ENCODE measurements at regions not wholly inside any gene's neighbourhood (a gene's known extent, or its start where the extent isn't known, plus 50 kb on each side); places are given as distances from the start of the nearest gene placed in this dataset.

DNA sequence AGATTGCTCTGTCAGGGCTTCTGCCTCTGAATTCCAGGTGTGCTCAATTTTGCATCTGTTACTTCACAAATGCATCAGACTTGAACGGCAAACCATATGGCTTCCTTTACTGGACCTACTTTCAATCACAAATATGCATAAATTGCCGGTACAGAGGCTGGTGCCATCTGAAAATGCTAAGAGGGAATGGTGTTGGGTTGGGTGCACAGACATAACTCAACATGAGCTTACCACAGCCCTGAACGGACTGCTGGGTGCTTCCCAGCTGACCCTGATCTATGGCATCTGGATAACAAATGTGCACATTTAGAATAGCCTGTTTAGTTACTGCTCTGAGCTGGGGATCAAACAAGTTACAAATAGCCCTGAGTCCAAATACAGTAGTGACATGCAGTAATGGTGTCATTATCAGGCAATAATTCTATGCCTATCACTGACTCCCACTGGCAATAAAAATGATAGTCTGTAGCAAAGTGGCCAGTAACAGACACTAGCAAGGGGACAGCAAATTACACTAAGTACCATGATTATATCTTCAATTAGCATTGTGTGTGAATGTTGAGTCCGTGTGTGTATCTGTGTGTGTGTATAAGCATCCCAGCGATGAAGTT lies 927.3 kb downstream of the DIAPH3 start:
- TF ChIP-seq, protein P1, sequence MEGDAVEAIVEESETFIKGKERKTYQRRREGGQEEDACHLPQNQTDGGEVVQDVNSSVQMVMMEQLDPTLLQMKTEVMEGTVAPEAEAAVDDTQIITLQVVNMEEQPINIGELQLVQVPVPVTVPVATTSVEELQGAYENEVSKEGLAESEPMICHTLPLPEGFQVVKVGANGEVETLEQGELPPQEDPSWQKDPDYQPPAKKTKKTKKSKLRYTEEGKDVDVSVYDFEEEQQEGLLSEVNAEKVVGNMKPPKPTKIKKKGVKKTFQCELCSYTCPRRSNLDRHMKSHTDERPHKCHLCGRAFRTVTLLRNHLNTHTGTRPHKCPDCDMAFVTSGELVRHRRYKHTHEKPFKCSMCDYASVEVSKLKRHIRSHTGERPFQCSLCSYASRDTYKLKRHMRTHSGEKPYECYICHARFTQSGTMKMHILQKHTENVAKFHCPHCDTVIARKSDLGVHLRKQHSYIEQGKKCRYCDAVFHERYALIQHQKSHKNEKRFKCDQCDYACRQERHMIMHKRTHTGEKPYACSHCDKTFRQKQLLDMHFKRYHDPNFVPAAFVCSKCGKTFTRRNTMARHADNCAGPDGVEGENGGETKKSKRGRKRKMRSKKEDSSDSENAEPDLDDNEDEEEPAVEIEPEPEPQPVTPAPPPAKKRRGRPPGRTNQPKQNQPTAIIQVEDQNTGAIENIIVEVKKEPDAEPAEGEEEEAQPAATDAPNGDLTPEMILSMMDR (IDR thresholded peaks at IDR 0.05), result no peak
- TF ChIP-seq POLR2A (IDR thresholded peaks at IDR 0.05), result no peak

All from Peyer's patch (tissue), 4 donors.